MCF 10A (cell line): ENCODE measurements at regions not wholly inside any gene's neighbourhood (a gene's known extent, or its start where the extent isn't known, plus 50 kb on each side); places are given as distances from the start of the nearest gene placed in this dataset.

Experiments used
- BruUV-seq: library from RNA; stranded (reverse); fragments of 400-500 nt; replicated peaks from 2 replicates; lab custom pipeline; 2021; lab: Mats Ljungman, UMichigan
- CTCF ChIA-PET: fragments of 300-600 bp; sonication (Branson Sonifier 250); formaldehyde crosslinking; extraction: SDS; loops from one replicate; lab custom pipeline; 2021; ENCODE audit warnings: antibody characterized with exemption, inconsistent platforms; lab: Yijun Ruan, JAX
- POLR2A ChIA-PET: fragments of 300-600, 350-650 bp; sonication (Branson Sonifier 250); formaldehyde crosslinking; extraction: SDS; loops from one replicate; lab custom pipeline; 2020; ENCODE audit warnings: antibody characterized with exemption, inconsistent platforms; lab: Yijun Ruan, JAX
- DNase-seq: peaks from one replicate; pipeline ENCODE4 v3.0.0-alpha.2; 2018; ENCODE audit not compliant: unreplicated experiment
- H3K27ac Mint-ChIP-seq: one replicate; pipeline ENCODE4 v1.8.0; 2022; ENCODE audit warnings: mild to moderate bottlenecking, low read depth, mixed read lengths; ENCODE audit not compliant: unreplicated experiment
- H3K27me3 Mint-ChIP-seq: one replicate; pipeline ENCODE4 v1.8.0; 2022; ENCODE audit warnings: mixed read lengths; ENCODE audit not compliant: insufficient read depth, unreplicated experiment
- H3K36me3 Mint-ChIP-seq: one replicate; pipeline ENCODE4 v1.8.0; 2022; ENCODE audit warnings: mild to moderate bottlenecking, moderate library complexity, mixed read lengths; ENCODE audit not compliant: insufficient read depth, unreplicated experiment
- H3K4me1 Mint-ChIP-seq: one replicate; pipeline ENCODE4 v1.8.0; 2022; ENCODE audit warnings: mixed read lengths; ENCODE audit not compliant: insufficient read depth, unreplicated experiment
- H3K4me3 Mint-ChIP-seq: one replicate; pipeline ENCODE4 v1.8.0; 2022; ENCODE audit warnings: mild to moderate bottlenecking, moderate library complexity, mixed read lengths; ENCODE audit not compliant: unreplicated experiment
- H3K9me3 Mint-ChIP-seq: one replicate; pipeline ENCODE4 v1.8.0; 2022; ENCODE audit warnings: mixed read lengths; ENCODE audit not compliant: unreplicated experiment
- intact Hi-C: fragments of 100-400 bp; cut with micrococcal nuclease; formaldehyde crosslinking; loops from 2 replicates; pipeline ENCODE4 v1.14.1; 2022
- TF ChIP-seq, protein P1 (sequence below): fragments of 200-600 bp; IDR thresholded peaks from one replicate; pipeline ENCODE4 v1.8.0; 2022; ENCODE audit warnings: antibody characterized with exemption, mild to moderate bottlenecking; ENCODE audit not compliant: unreplicated experiment

DNA sequence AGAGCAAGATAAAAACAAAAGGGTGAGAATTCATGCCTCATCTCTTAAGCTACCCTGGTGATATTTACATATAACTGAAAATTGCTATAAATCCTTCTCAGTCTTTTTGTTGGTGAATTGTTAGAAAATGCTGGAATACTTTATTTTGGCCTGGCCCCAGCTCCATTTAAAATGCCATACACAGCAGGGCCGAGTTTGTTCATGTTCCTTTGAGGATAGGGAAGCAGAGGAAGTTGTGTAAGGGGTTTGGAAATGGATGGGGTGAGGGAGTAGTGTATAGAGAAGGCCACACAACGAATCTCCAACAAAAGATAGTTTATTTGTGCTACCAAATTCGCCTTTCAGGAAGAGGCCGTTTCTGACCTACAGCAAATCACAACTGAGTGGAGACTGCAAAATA, 78.6 kb upstream of the ADAMTS9 start:
- POLR2A ChIA-PET: interaction anchor here (0.6 to 0.7 kb wide), 3 partner anchors 169 to 809 kb away, joined by 3 to 4 read pairs (median 3); no protein-coding TSS in a partner anchor
- Mint-ChIP-seq H3K36me3 (no peaks in the 10 kb centered on the region), H3K4me3 (no peak overlapping the region), H3K27me3 (no peaks in the 10 kb centered on the region), H3K27ac (no peak overlapping the region), H3K4me1 (no peaks in the 10 kb centered on the region), H3K9me3 (no peaks in the 10 kb centered on the region)
- CTCF ChIA-PET: interaction anchor here (0.6 to 1.2 kb wide), 2 partner anchors 236 to 1143 kb away, joined by 3 to 4 read pairs; no protein-coding TSS in a partner anchor
- BruUV-seq: no TSS peak
- intact Hi-C loops: no loop called here
- DNase-seq: no peak
- TF ChIP-seq, protein P1, sequence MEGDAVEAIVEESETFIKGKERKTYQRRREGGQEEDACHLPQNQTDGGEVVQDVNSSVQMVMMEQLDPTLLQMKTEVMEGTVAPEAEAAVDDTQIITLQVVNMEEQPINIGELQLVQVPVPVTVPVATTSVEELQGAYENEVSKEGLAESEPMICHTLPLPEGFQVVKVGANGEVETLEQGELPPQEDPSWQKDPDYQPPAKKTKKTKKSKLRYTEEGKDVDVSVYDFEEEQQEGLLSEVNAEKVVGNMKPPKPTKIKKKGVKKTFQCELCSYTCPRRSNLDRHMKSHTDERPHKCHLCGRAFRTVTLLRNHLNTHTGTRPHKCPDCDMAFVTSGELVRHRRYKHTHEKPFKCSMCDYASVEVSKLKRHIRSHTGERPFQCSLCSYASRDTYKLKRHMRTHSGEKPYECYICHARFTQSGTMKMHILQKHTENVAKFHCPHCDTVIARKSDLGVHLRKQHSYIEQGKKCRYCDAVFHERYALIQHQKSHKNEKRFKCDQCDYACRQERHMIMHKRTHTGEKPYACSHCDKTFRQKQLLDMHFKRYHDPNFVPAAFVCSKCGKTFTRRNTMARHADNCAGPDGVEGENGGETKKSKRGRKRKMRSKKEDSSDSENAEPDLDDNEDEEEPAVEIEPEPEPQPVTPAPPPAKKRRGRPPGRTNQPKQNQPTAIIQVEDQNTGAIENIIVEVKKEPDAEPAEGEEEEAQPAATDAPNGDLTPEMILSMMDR: no peak

DNA sequence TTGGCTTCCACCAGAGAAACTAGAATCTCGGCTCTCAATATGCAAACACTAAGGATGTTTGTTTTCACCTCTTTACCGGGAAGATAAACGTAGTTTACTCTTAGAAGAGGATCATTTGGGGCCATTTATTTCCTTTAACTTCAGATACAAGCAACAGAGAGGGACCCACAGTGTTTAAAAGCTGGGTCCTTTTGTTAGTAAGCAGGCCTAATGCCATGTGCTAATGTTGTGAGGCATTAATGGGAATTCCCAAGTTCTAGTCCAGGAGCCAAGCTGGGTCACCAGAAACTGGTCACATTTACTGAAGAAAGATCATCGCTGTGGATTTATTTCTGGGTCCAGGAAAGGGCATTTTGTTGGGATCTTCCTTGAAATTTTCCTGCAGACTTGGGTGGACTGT, 78.1 kb upstream of the ADAMTS9 start:
- Mint-ChIP-seq H3K9me3 (no peaks in the 10 kb centered on the region), H3K36me3 (no peaks in the 10 kb centered on the region), H3K4me1 (no peaks in the 10 kb centered on the region), H3K4me3 (no peak overlapping the region), H3K27me3 (no peaks in the 10 kb centered on the region), H3K27ac (no peak overlapping the region)
- TF ChIP-seq, protein P1: no peak
- POLR2A ChIA-PET: interaction anchor here (0.7 kb wide), 2 partner anchors 170 to 809 kb away, joined by 3 read pairs; no protein-coding TSS in a partner anchor
- no TSS peak for BruUV-seq
- intact Hi-C loops: loop anchor here (2.0 kb wide), 1 partner anchor 481 kb away; no protein-coding TSS in a partner anchor
- CTCF ChIA-PET: interaction anchor here (1.2 kb wide), 1 partner anchor 236 kb away, joined by 4 read pairs; no protein-coding TSS in a partner anchor
- DNase-seq: no peak

DNA sequence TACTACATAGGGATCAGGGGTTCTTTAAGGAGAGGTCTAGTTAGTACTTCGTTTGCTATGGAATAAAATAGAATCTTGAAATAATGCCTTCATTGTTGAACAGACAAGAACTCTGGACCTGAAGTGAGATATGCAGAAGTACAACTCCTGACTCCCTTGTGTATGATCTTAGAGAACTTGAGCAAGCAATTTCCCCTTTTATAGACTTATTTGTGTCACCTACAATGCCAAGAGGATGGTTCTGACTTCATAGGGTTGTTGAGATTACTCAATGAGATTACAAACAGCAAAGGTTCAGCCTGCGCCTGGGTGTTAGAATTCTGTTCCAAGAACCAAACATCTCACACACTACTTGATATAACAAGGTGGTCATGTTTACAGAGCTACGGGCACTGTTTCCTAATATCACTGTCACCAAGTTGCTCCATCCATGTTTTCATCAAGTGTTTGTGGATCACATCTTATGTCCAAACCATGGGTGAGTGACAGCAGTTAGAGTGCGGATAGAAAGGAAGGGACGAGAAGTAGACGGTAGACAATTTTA, 76.7 kb upstream of the ADAMTS9 start:
- Mint-ChIP-seq H3K9me3 (no peaks in the 10 kb centered on the region), H3K27ac (no peak overlapping the region), H3K27me3 (no peaks in the 10 kb centered on the region), H3K4me3 (no peak overlapping the region), H3K4me1 (no peaks in the 10 kb centered on the region), H3K36me3 (no peaks in the 10 kb centered on the region)
- DNase-seq: no peak
- no TSS peak for BruUV-seq
- TF ChIP-seq, protein P1: no peak
- POLR2A ChIA-PET: no interaction called here
- CTCF ChIA-PET: no interaction called here
- intact Hi-C loops: loop anchor here (2.0 kb wide), 1 partner anchor 482 kb away; no protein-coding TSS in a partner anchor

DNA sequence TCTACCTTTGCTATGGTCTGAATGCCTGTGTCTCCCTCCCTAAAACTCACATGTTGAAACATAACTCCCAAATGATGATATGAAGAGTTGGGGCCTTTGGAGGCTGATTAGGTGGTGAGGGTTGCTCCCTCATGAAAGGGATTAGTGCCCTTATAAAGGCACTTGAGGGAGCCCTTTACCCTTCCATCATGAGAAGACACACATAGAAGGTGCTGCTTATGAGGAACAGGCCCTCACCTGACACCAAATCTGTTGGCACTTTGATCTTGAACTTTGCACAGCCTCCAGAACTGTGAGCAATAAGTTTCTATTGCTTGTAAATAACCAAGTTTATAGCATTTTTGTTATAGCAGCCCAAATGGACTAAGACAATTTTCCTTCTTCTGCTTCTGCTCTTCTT, 76.2 kb upstream of the ADAMTS9 start:
- intact Hi-C loops: loop anchor here (2.0 kb wide), 1 partner anchor 483 kb away; no protein-coding TSS in a partner anchor
- H3K4me1 Mint-ChIP-seq: no peaks in the 10 kb centered on the region
- POLR2A ChIA-PET: no interaction called here

More for the DNA sequence above, 76.2 kb upstream of the ADAMTS9 start:
- BruUV-seq: no TSS peak
- CTCF ChIA-PET: no interaction called here
- DNase-seq: peak; percentile 32
- no peaks in the 10 kb centered on the region for H3K9me3 Mint-ChIP-seq
- no peaks in the 10 kb centered on the region for H3K36me3 Mint-ChIP-seq
- H3K27ac Mint-ChIP-seq: no peak overlapping the region
- H3K27me3 Mint-ChIP-seq: no peaks in the 10 kb centered on the region
- TF ChIP-seq, protein P1: no peak
- no peak overlapping the region for H3K4me3 Mint-ChIP-seq
